Stimulated activated CD4-positive, alpha-beta T cell treated with anti-CD3 and anti-CD28 coated beads, Interleukin-15, amount 100 ng/mL, for 24 hours (primary cell): ENCODE measurements at regions not wholly inside any gene's neighbourhood (a gene's known extent, or its start where the extent isn't known, plus 50 kb on each side); places are given as distances from the start of the nearest gene placed in this dataset.
"Not testable (repeated sequence)": the region's sequence is repeated elsewhere in the genome, so short reads cannot be mapped to it uniquely, and the experiment has no call there.

Experiments used
- DNase-seq: peaks from one replicate; pipeline ENCODE4 v3.0.0-alpha.2; 2020

GRCh38 chr1:38787041-38787440 lies 72.5 kb downstream of the RRAGC start:
- no peak for DNase-seq

- DNase-seq, result no peak
These were observed 73.5 kb downstream of the RRAGC start for GRCh38 chr1:38786040-38786436.

- DNase-seq, result no peak
These were observed 74.1 kb downstream of the RRAGC start for GRCh38 chr1:38785285-38786039.

GRCh38 chr1:38784452-38785284 lies 74.9 kb downstream of the RRAGC start:
- DNase-seq, result no peak

DNA sequence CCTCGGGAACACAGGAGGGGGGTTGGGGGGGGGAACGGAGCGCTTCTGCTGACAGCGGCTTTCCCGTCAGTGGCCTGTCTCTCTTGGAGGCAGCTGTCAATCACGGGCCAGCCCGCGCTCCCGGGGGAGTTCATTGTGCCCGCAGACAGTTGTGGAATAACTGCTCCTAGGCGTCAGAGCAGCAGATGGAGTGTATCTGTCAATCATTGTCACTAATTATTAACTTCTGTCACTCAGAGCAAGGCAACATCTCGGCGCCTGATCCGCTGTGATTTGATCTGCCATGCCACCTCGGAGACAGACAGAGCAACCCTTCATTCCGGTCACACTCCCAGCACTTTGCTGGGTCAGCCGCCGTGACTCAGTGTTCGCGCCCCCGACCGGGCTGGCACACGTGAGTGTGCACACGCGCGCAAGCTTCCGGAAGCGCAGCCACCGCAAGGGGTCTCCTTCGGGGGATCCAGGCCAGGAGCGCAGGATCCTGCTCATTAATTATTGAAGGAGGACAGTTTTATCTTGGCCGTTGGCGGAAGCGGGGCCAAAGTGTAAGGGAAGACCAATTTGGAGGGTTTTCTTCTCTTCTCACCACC lies 75.8 kb downstream of the RRAGC start:
- no peak for DNase-seq

DNA sequence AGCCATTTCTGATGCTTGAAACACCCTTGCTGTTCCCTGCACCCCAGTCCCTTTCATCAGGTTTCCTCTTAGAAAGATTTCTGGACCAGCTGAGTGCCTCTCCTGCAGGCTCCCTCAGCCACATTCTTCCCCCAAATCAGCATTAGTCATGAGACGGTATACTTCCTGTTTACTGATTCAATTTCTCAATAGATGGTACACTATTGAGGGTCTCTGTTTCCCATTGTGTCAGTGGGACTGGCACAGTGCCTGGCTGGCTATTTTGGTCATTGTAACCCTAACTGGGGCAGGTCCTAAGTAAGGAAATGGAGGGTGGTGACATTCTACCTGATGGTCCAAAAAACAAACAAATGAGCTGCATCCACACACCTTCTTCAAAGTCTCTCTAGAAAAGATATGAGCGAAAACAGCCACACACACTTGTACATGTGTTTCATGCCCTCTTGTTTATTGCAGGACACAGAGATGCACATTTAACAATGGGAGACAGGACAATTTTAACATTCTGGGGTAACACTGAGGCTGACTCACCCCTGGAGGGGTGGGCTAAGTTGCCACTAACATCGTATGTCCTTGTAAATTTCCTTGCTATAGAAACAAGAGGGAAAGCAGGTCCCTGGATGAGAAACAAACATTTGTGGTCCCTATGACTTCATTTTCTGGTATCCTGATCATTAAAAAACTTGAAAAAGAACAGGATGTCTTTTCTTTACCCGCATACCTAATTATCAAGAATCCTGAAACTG lies 77.5 kb downstream of the RRAGC start:
- no peak for DNase-seq

GRCh38 chr1:38780133-38780532 lies 79.4 kb downstream of the RRAGC start:
- no peak for DNase-seq

DNA sequence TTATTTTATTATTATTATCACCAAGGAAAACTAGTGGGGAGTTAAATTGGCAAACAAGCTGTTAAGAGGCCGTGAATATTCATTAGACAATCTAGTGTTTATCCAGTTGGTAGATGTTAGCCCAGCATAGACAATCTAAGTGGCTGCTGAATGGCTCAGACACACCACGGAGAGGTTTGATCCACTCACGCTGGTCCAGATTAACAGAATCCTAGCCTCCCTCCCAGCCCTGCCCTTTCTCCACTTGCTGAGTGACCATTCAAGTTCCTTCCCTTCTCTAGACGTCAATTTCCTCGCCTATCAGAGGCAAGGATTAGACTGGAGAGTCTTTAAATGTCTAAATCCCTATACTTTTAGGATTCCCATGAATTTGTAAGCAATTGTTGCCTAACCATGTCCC lies 80.1 kb downstream of the RRAGC start:
- no peak for DNase-seq

- DNase-seq, result no peak
These were observed 81.1 kb downstream of the RRAGC start for GRCh38 chr1:38778521-38778920.

DNA sequence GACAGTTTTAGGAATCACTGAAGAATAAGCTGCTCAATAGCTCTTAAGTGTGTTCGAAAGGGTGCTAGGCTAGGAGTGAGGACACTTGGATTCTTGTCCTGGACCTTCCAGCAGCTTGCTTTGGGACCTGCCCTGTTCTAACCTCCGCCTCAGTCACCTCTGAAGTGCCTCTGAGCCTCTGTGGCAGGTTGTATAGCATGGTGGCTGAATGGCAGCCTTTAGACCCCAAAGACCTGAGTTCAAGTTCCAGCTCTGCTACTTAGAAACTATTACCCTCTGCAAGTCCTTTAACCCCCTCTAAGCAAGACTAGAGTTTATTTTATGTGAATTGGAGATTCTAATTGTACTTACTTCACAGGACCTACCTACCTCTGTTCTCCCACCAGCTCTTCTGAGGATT lies 81.5 kb downstream of the RRAGC start:
- no peak for DNase-seq

- DNase-seq, result no peak
These were observed 82.1 kb downstream of the RRAGC start for GRCh38 chr1:38777464-38777957.

- no peak for DNase-seq
These were observed 83.0 kb downstream of the RRAGC start for GRCh38 chr1:38776466-38777065.

DNA sequence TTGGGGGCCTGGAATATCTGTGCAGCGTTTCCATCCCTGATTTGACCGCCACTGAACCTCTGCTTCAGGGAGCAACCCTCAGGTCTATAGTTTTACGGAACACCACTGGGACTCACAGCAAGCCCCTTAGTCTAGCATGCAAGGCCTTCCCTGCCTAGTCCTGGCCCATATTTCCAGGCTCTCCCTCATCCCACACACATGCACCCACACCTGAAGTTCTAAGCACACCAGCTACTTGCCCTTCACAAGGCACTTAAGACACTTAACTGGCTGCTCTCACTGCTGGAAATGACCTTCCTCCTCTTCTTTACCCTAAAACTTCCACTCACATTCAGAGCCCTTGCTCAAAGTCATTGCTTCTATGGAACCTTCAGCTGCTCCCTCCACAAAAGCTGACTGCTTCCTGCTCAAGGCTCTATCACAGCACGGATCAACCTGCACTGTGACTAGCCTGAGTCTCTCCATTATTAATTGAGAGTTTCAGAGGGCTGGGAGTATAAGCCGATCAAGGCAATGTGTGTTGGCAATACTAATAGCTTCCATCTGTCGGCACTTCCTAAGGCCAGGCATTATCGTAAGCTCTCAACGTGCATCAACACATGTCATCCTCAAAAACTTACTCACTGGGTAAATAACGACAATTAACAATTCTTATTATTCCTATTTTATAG lies 84.3 kb downstream of the RRAGC start:
- DNase-seq, result no peak

GRCh38 chr1:38773483-38773882 lies 86.1 kb downstream of the RRAGC start:
- DNase-seq, result no peak

DNA sequence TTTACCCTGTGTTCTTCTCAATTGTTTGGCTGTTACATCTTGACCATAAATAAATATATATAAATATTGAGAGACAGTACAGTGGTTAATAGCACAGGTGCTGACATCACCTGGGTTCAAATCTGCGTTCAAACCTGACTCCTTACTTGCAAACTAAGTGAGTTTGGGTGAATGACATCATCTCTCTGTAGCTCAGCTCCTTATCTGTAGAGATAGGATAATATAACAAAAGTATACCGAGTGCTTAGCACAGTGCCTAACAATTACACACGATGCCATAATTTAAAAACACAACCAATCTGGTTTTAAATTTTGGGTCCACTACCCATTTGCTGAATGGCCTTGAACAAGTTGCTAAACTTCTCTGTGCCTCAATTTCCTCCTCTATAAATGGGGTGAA lies 86.6 kb downstream of the RRAGC start:
- DNase-seq, result no peak

DNA sequence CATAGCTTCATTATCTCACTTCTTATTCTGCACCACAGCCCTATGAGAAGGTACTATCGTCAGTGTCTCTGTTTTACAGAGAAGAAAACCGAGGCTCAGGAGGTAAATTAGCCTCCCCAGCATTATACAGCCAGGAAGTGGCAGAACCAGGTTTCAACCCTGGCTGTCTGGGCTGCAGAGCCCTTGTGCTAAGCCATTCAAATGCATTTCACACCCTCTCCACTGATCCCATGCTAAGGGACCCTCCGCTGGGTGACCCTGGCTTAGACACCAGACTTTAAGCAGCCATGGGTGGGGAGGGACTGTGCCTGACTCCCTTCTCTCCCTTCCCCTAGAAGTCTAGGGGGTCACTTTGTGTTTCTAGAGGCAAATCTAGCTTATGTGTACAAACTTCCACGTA lies 87.5 kb downstream of the RRAGC start:
- no peak for DNase-seq

- DNase-seq, result not testable (repeated sequence)
These were observed 88.9 kb downstream of the RRAGC start for GRCh38 chr1:38770516-38771173.

GRCh38 chr1:38766125-38766524 lies 93.4 kb downstream of the RRAGC start:
- DNase-seq, result no peak

GRCh38 chr1:38763121-38763520 lies 96.5 kb downstream of the RRAGC start:
- no peak for DNase-seq

DNA sequence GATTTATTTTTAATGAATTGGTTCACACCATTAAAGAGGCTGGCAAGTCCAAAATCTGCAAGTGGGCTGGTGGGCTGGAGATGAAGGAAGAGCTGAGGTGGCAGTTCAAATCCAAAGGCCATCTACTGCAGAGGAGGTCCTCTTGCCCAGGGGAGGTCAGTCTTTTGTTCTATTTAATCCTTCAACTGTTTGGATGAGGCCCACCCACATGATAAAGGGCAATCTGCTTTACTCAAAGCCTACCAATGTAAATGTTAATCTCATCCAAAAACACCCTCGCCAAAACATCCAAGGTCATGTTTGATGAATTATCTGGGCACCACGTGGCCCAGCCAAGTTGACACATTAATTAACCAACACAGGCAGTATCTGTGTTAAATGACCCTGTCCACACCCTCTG lies 99.0 kb downstream of the RRAGC start:
- no peak for DNase-seq

GRCh38 chr1:38758820-38759219 lies 100.8 kb downstream of the RRAGC start:
- DNase-seq, result no peak
